GM12878 (cell line): ENCODE measurements at regions not wholly inside any gene's neighbourhood (a gene's known extent, or its start where the extent isn't known, plus 50 kb on each side); places are given as distances from the start of the nearest gene placed in this dataset.

Source experiments
- ATAC-seq: fragments of 200-7000 bp; cut with Tn5 transposase; 3 replicates; pipeline ENCODE4 v1.9.1; 2020; ENCODE audit warnings: mild to moderate bottlenecking, moderate library complexity
- BruUV-seq: library from RNA; stranded (reverse); fragments of 400-500 nt; replicated peaks from 2 replicates; lab custom pipeline; 2021; lab: Mats Ljungman, UMichigan
- CTCF ChIA-PET: fragments of 300-600 bp; sonication (Branson Sonifier 250); formaldehyde crosslinking; extraction: SDS; loops from one replicate; lab custom pipeline; 2021; ENCODE audit warnings: inconsistent platforms; lab: Yijun Ruan, JAX
- POLR2A ChIA-PET: fragments of 350-600 bp; formaldehyde crosslinking; extraction: SDS; loops from one replicate; lab custom pipeline; 2021; ENCODE audit warnings: inconsistent platforms; lab: Charles Lee
- RAD21 ChIA-PET: fragments of 300-600 bp; sonication (Branson Sonifier 250); formaldehyde crosslinking; loops from one replicate; lab custom pipeline; 2023; ENCODE audit warnings: antibody characterized with exemption; ENCODE audit not compliant: unreplicated experiment; lab: Charles Lee
- SMC1A ChIA-PET: fragments of 300-600 bp; sonication (Branson Sonifier 250); formaldehyde crosslinking; loops from one replicate; lab custom pipeline; 2023; ENCODE audit not compliant: unreplicated experiment, uncharacterized antibody; lab: Charles Lee
- DNase-seq: peaks from one replicate; pipeline ENCODE4 v3.0.0-alpha.2; 2011; ENCODE audit warnings: low read depth, low spot score
- FAIRE-seq: peaks from 3 replicates; lab custom pipeline; 2011; peaks lifted over from hg19 to GRCh38; lab: Jason Lieb, UNC
- H2AFZ ChIP-seq: 2 replicates; pipeline ENCODE4 v1.6.0; 2011; ENCODE audit warnings: low read depth, low read length, control low read depth; ENCODE audit not compliant: control insufficient read depth
- H3K27ac ChIP-seq: 2 replicates; pipeline ENCODE4 v1.5.1; 2011; ENCODE audit warnings: control low read depth; ENCODE audit not compliant: control insufficient read depth, insufficient read depth
- H3K27me3 ChIP-seq, 2 experiments: replicated peaks in 1 of 2; 2 replicates each; pipeline versions ENCODE4 v1.6.0 to v1.6.1; 2011; ENCODE audit warnings: low read length in 1 of 2; ENCODE audit not compliant: control insufficient read depth in 2 of 2, insufficient read depth in 2 of 2
- H3K36me3 ChIP-seq, 2 experiments: 2 replicates each; pipeline ENCODE4 v1.5.1; 2011; ENCODE audit warnings: low read length in 1 of 2; ENCODE audit not compliant: control insufficient read depth in 2 of 2, insufficient read depth in 2 of 2
- H3K4me1 ChIP-seq: 2 replicates; pipeline ENCODE4 v1.6.1; 2011; ENCODE audit warnings: mild to moderate bottlenecking, low read length, moderate library complexity, mixed read lengths; ENCODE audit not compliant: control insufficient read depth, insufficient read depth
- H3K4me2 ChIP-seq: 2 replicates; pipeline ENCODE4 v1.6.0; 2011; ENCODE audit warnings: control low read depth; ENCODE audit not compliant: control insufficient read depth, insufficient read depth
- H3K4me3 ChIP-seq: fragments of 200-600 bp; sonication (generic); 2 replicates; pipeline ENCODE4 v1.5.1; 2016
- H3K79me2 ChIP-seq: 2 replicates; pipeline ENCODE4 v1.6.0; 2011; ENCODE audit warnings: low read length; ENCODE audit not compliant: control insufficient read depth, insufficient read depth
- H3K9ac ChIP-seq: 2 replicates; pipeline ENCODE4 v1.8.0; 2011; ENCODE audit warnings: low read length, control low read depth, mixed read lengths; ENCODE audit not compliant: control insufficient read depth, insufficient read depth
- H3K9me3 ChIP-seq: replicated peaks from 3 replicates; pipeline ENCODE4 v1.5.1; 2011; ENCODE audit warnings: mild to moderate bottlenecking, low read length; ENCODE audit not compliant: control insufficient read depth, insufficient read depth
- H4K20me1 ChIP-seq: 2 replicates; pipeline ENCODE4 v1.6.0; 2011; ENCODE audit not compliant: control insufficient read depth, insufficient read depth
- ATF2 ChIP-seq: IDR thresholded peaks from 2 replicates; pipeline ENCODE4 v1.6.1; 2012; ENCODE audit warnings: low read length, inconsistent platforms
- BCL11A ChIP-seq: IDR thresholded peaks from 2 replicates; pipeline ENCODE4 v1.6.1; 2011; ENCODE audit warnings: low read depth, low read length
- CBX3 ChIP-seq: fragments of 200-600 bp; sonication (generic); IDR thresholded peaks from 2 replicates; pipeline ENCODE4 v1.6.1; 2016; ENCODE audit warnings: low read depth, borderline replicate concordance
- CHD4 ChIP-seq: fragments of 200-600 bp; sonication (generic); IDR thresholded peaks from 2 replicates; pipeline ENCODE4 v1.6.1; 2016; ENCODE audit warnings: mild to moderate bottlenecking
- DPF2 ChIP-seq: fragments of 450-650 bp; IDR thresholded peaks from 2 replicates; pipeline ENCODE4 v1.6.1; 2017; ENCODE audit warnings: mild to moderate bottlenecking
- HCFC1 ChIP-seq: fragments of 150-350 bp; IDR thresholded peaks from 2 replicates; pipeline ENCODE4 v1.6.1; 2014; ENCODE audit warnings: low read length
- KDM1A ChIP-seq: fragments of 200-600 bp; sonication (generic); IDR thresholded peaks from 2 replicates; pipeline ENCODE4 v1.6.1; 2016; ENCODE audit warnings: borderline replicate concordance
- MTA2 ChIP-seq: fragments of 450-650 bp; IDR thresholded peaks from 2 replicates; pipeline ENCODE4 v1.6.1; 2016; ENCODE audit warnings: low read depth, mild to moderate bottlenecking, moderate library complexity
- NFIC ChIP-seq: IDR thresholded peaks from 2 replicates; pipeline ENCODE4 v1.6.1; 2012; ENCODE audit warnings: low read depth, mild to moderate bottlenecking, inconsistent platforms, low read length, moderate library complexity
- POU2F2 ChIP-seq: IDR thresholded peaks from 3 replicates; pipeline ENCODE4 v1.6.1; 2011; ENCODE audit warnings: low read depth, mild to moderate bottlenecking, low read length, borderline replicate concordance
- SIN3A ChIP-seq: IDR thresholded peaks from 2 replicates; pipeline ENCODE4 v1.6.1; 2012; ENCODE audit warnings: low read depth, low read length, improper control_type of control experiment
- SMAD1 ChIP-seq: fragments of 450-650 bp; IDR thresholded peaks from 2 replicates; pipeline ENCODE4 v1.6.1; 2018; ENCODE audit warnings: mild to moderate bottlenecking, low read depth; ENCODE audit not compliant: partially characterized antibody
- SMAD5 ChIP-seq: IDR thresholded peaks from 2 replicates; pipeline ENCODE4 v1.6.1; 2016; ENCODE audit warnings: antibody characterized with exemption, low read depth
- USF1 ChIP-seq: IDR thresholded peaks from 2 replicates; pipeline ENCODE4 v1.6.1; 2011; ENCODE audit warnings: borderline replicate concordance, low read depth, mild to moderate bottlenecking, moderate library complexity, mixed read lengths, low read length; ENCODE audit not compliant: insufficient read depth; ENCODE audit errors: extremely low read length
- ZBTB40 ChIP-seq: fragments of 450-650 bp; IDR thresholded peaks from 2 replicates; pipeline ENCODE4 v1.6.1; 2016; ENCODE audit warnings: mild to moderate bottlenecking, moderate library complexity, borderline replicate concordance
- ZZZ3 ChIP-seq: IDR thresholded peaks from 2 replicates; pipeline ENCODE4 v1.6.1; 2011; ENCODE audit warnings: low read depth; ENCODE audit not compliant: control insufficient read depth, insufficient read length
- WGBS: methylation state at CpG from one replicate; pipeline ENCODE4 v1.1.6; 2016; ENCODE audit warnings: low lambda C conversion rate; ENCODE audit not compliant: insufficient replicate concordance, insufficient coverage; ENCODE audit errors: missing lambda C conversion rate; 5-methylcytosine and 5-hydroxymethylcytosine counted together
- in situ Hi-C: fragments of 300-500 bp; cut with MboI; formaldehyde crosslinking; loops from 9 replicates; pipeline ENCODE4 v1.14.3; 2018; ENCODE audit warnings: mixed read lengths
- intact Hi-C: fragments of 100-400 bp; cut with micrococcal nuclease; formaldehyde crosslinking; loops from one replicate; pipeline ENCODE4 v1.14.2; 2022; ENCODE audit not compliant: unreplicated experiment
- TF ChIP-seq, protein P1 (sequence below): IDR thresholded peaks from 2 replicates; pipeline ENCODE4 v1.6.1; 2012; ENCODE audit warnings: low read depth, low read length, improper control_type of control experiment

GRCh38 chr11:69431136-69431535, 50.3 kb upstream of the LINC01488 start:
- Histone ChIP-seq H3K79me2 (no peaks in the 10 kb centered on the region), H3K36me3 (no peaks in the 10 kb centered on the region), H4K20me1 (no peaks in the 10 kb centered on the region), H3K9me3 (no peaks in the 10 kb centered on the region), H3K27me3 (peaks cover 0 to 2% of the 10 kb centered on the region in 2 experiments; a peak in 3 of 4 replicates), H3K4me2 (no peak overlapping the region), H3K4me3 (no peak overlapping the region), H2AFZ (no peak overlapping the region), H3K27ac (no peak overlapping the region), H3K9ac (no peak overlapping the region), H3K4me1 (no peaks in the 10 kb centered on the region)
- TF ChIP-seq DPF2 (no peak), KDM1A (no peak), BCL11A (no peak), POU2F2 (no peak), ZZZ3 (no peak), USF1 (no peak), HCFC1 (no peak), SMAD1 (no peak), CBX3 (no peak), SIN3A (no peak), NFIC (no peak), MTA2 (no peak), ZBTB40 (no peak), CHD4 (no peak), ATF2 (no peak), SMAD5 (no peak)
- TF ChIP-seq, protein P1, sequence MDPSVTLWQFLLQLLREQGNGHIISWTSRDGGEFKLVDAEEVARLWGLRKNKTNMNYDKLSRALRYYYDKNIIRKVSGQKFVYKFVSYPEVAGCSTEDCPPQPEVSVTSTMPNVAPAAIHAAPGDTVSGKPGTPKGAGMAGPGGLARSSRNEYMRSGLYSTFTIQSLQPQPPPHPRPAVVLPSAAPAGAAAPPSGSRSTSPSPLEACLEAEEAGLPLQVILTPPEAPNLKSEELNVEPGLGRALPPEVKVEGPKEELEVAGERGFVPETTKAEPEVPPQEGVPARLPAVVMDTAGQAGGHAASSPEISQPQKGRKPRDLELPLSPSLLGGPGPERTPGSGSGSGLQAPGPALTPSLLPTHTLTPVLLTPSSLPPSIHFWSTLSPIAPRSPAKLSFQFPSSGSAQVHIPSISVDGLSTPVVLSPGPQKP, result no peak
- no peak for DNase-seq
- ChIA-PET POLR2A (no interaction called here), SMC1A (no interaction called here), RAD21 (no interaction called here), CTCF (no interaction called here)
- WGBS, result 20% methylated on average over 5 of the region's 5 CpGs
- ATAC-seq, result no peak
- BruUV-seq, result no TSS peak
- no peak for FAIRE-seq
- intact Hi-C loops (no loop called here), in situ Hi-C loops (no loop called here)
